COLO668 (cell line): ENCODE measurements at regions not wholly inside any gene's neighbourhood (a gene's known extent, or its start where the extent isn't known, plus 50 kb on each side); places are given as distances from the start of the nearest gene placed in this dataset.

Experiments used
- DNase-seq: peaks from one replicate; lab custom pipeline; 2025; ENCODE audit not compliant: unreplicated experiment; lab: John Stamatoyannopoulos, UW

DNA sequence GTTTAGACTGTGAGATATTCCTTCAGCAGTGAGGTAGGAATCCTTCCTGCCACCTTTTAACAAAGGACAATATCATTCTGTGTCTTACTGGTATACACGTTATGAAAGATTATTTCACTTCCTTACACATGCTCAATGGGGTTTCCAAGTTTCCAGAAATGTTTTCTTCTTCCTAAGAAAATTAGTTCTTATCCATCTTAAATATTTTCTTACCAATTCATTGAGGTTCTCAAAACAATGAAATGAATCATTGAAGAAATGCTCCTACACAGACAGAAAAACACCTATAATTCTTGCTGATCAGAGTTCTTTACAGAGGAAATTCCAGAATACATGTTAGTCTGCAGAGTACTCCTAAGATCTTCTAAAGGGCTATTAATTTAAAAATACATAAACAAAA, 51.4 kb upstream of the SEC61G start:
- DNase-seq, result no peak

DNA sequence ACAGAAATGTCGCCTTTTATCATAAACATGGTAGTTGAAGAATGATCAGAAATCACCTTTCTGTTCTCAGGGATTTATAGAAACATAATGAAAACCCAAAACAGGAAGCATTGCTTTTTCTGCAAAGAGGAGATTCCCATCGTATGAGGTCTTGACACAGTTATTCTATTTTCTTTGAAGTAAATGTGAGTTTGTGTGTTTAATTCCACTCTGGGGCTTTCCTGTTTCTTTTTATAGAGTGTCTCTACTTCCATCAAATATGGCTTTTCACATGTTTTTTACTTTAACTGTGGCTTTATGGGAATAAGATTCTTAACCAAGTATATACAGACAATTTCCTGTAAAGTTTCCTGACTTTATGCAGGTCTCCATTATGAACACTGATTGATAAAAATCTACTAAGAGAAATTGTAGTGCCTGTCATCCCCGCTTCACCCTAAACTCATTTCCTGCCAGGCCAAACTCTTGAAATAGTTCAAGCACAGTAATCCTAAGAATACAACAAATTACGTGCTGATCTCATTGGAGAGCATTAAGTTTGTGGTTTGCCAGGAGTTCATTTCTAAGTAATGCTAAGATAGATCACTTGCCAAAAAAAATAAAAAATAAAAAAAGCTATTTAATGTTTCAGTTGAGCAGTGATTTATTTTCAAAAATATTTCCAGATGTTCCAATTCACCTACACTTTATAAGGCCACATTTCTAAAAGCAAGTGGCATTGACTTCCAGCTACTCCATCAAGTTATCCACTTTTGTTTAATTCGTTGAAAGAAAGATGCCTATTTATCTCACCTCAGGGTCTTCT, 52.2 kb upstream of the SEC61G start:
- no peak for DNase-seq

DNA sequence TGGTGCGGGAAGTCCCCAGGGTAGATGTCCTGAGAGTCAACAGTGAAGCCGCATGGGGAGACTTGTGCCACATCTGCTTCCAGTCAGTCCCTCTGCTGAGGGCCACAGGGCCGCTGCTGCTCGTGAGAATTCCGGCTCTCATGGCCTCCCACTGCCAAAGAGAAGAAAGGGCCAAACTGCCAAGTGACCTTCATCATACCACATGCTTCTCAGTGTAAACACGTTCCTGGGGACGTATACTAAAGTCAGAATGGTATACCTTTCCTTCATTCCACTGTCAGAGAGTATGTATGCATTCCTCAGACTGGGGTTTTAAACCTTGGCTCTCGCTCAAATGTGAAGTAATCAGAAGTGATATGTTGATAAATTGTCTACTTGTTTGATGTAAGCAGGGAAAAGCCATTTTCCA, 52.8 kb upstream of the SEC61G start:
- no peak for DNase-seq

DNA sequence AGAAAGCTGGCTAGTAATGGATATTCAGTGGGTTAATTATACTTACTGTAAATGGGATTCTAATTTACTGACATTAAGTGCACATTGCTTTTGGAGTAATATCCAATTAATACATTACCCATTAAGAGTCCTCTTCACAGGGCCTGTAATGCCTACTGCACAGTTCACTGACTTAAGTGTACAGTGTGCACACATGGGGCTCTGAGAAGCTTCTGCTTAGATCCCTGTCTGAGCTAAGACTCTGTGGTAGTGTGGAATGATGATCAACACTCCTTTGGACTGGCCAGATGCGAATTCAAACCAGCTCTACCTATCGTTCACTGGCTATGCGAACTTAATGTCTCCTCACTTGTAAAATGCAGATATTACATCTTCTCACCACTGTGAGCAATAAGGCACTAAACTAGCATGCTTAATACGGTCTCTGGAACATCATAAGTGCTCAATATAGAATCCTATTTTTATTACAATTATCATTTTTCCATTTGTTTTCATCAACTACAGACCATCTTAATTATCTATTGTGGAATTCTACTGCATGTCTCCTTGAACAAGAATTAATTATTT, 53.8 kb upstream of the SEC61G start:
- no peak for DNase-seq

DNA sequence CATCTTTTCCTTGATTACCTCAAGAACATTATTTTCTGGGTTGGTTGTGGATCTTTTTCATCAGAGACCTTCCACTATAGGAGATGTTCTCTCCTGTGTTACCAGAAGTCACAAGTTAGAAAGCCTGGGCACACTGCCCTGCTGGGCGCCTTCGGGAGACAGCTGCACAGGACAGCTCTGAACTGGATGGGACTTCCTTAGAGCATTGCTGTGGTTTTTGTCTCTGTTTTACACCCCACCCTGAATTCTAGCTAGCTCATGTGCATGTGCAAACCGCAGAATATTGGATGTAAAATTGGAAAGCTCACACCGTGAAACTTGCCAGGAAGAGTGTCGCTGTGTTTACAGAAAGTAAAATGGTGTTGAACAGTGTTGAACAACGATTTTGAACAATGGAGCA, 54.4 kb upstream of the SEC61G start:
- no peak for DNase-seq

DNA sequence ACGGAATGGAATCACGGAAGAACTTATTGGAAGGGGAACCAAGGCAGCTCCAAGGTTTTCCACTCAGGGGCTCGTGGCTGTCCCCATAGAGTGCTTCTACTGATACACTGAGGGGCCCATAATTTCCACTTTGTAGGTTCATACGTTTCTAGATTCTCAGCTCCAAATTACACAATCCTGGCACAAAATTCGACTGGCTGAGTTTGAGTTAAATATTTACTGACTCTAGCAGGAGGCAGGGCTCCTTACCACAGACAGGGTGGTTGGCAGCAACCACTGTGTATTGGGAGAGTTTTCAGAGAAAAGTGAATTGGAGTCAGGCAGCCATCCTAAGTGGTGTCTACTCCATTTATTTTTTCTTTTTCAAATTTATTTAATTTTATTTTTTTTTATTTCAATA, 55.4 kb upstream of the SEC61G start:
- no peak for DNase-seq

DNA sequence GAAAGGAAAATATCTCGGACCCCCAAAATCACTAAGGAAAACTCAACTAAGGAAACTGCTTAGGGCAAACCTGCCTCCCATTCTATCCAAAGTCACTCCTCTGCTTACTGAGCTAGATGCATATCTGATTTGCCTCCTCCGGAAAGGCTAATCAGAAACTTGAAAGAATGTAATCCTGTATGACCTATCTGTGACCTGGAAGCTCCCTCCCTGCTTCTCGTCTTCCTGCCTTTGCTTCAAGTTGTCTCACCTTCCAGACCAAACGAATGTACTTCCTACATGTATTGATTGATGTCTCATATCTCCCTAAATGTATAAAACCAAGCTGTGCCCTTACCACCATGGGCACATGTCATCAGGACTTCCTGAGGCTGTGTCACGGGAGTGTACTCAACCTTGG, 58.1 kb upstream of the SEC61G start:
- no peak for DNase-seq

DNA sequence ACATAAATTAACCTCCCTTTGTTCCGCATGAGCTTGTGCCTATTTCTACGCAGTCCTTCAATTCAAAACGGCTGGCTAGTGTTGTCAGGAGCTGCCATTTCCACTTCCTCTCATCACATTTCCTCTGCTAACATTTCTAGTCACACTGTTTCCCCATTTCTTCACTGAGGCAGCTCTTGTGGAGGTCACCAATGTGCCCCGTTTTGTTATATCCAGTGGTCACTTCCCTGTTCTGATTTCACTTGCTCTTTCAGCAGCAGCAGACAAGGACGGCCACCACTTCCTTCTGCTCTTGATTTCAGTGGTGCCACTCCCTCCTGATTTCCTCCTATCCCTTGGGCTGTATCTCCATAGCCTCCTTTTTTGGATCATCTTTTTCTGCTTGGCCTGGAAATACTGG, 64.8 kb upstream of the SEC61G start:
- DNase-seq, result no peak

DNA sequence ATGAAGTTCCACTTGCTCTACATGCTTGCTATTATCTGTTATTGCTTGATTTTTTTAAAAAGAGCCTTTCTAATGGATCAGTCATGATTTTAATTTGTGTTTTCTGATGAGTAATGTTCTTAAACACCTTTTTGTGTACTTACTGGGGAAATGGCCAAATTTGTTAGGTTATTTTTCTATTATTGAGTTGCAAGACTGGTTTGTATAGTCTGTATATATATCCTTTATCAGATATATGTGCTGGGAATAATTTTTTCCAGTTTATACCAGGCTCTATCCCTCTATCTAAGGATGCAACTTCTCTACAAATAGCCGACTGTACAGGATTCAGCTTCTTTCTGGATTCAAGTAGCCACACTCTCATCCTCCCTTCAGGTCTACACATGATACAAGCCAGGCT, 65.6 kb upstream of the SEC61G start:
- no peak for DNase-seq

DNA sequence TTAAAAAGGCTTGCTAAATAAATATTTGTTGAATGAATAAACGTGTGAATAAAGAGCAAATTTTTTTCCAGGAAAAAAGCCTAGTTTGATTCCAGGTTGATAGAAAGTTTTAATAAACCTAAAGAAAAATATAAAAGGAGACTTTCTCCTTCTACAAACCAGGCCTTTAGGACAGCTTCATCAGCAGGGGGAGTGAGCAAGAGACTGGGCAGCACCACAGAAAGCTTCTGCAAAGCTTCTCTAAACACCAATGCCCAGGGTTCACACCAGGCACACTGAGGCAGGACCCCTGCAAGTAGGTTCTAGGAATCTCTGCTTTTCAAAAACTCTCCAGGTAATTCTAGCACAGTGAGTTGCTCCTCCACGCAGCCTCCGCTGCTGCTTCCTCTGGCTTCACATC, 66.4 kb upstream of the SEC61G start:
- no peak for DNase-seq

DNA sequence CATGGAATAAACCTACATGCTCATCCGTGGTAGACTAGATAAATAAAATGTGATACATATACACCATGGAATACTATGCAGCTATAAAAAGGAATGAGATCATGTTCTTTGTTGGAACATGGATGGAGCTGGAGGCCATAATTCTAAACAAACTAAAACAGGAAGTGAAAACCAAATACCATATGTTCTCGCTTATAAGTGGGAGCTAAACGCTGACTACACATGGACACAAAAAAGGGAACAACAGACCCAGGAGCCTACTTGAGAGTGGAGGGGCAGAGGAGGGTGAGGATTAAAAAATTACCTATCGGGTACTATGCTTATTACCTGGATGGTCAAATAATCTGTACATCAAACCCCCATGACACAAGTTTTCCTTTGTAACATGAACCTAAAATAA, 68.7 kb upstream of the SEC61G start:
- DNase-seq, result no peak

DNA sequence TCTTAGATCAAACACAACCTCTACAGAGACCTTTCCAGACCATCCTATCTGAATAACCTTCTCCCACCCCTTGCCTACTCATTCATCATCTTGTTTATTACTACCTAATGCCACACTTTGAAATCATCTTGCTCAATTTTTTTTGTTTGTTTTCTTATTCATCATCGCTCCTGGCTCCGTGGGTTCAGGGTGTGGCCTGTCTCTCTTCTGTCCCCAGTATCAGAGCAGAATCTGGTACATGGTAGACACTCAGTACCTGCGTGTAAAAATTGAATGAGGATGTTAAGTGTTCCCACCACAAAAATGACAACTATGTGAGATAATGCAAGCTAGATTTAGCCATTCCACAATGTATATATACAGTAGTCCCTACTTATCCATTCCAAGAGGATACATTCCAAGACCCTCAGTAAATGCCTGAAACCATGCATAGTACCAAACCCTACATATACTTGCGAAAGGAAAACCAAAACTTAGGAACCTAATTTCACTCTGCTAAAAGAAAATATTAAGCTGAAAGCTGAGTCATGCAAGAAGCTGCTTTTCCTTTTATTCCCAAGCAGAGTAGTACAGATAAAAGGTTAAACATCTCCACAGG, 72.1 kb upstream of the SEC61G start:
- no peak for DNase-seq

DNA sequence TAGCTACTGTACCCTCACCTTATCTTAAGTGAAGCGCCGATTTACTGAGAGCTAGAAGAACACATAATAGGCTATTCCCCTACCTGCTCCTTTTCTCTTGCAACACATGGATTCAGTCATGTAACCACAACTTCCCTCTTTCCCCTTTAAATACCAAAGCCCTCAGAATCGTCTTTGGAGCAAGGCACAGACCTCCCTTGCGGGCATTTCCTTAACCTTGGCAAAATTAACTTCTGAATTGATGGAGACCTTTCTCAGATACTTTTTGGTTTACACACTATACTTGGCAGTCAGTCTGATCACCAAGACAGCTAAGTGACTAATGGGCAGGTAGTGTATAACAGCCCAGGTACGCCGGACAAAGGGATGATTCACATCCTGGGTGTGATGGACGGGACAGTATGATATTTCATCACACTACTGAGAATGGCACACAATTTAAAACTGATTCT, 72.7 kb upstream of the SEC61G start:
- DNase-seq, result no peak

DNA sequence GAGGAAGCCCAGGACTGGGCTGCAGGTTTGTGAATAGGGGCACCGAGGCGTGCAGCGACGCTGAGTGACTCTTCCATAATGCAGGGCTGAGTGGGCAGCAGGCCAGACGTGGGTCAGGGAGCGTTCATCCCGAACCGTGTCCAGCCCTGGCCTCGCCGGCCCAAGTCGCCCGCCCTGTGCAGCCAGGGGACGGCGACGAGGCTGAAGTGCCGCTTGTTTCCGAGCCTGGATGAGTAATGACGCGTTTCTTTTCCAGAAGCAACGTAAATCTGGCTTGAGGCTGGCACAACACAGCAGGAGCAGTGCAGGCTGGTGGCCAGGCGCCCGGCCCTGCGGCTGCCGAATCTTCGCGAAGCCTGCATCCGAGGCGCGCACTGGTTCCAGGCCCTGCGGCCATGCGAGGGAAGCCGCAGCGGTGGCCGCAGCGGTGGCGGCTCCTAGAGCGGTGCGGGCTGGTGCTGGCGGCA, 74.0 kb upstream of the SEC61G start:
- no peak for DNase-seq

DNA sequence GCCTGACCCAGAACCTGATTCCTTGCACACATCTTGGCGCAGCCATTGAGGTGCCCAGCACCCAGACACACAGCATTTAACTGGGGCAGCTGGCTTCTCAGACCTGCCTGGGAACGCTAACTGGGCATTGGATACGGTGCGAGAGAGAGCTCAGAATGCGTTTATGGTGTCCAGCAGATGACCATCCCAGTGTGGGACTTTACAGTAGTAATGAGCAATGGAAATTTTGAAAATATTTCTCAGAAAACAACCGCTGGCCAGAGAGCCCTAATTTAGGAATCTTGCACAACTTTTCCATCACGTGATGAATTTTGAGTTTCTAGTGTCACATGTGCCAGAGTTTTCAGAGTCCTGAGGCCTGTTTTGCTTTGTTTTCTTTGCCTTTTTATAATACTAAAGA, 78.2 kb upstream of the SEC61G start:
- DNase-seq, result no peak

DNA sequence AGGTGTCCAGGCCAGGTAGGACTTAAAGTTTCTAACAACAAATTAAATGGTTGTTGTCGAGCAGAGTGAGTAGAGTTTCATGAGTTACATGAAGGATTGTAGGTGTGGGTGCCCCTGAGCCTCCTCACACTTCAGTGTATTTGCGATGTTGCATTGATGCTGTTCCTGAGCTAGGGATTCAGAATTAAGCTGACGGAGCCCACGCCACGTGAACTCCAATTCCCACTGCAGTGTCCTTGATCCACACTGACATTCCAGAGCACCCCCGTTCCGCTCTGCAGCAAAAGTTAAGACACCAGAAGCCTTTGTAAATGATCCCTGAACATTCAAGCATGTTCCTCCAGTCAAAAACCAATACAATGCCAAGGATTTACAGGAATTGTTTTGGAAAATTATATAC, 78.8 kb upstream of the SEC61G start:
- DNase-seq, result no peak

DNA sequence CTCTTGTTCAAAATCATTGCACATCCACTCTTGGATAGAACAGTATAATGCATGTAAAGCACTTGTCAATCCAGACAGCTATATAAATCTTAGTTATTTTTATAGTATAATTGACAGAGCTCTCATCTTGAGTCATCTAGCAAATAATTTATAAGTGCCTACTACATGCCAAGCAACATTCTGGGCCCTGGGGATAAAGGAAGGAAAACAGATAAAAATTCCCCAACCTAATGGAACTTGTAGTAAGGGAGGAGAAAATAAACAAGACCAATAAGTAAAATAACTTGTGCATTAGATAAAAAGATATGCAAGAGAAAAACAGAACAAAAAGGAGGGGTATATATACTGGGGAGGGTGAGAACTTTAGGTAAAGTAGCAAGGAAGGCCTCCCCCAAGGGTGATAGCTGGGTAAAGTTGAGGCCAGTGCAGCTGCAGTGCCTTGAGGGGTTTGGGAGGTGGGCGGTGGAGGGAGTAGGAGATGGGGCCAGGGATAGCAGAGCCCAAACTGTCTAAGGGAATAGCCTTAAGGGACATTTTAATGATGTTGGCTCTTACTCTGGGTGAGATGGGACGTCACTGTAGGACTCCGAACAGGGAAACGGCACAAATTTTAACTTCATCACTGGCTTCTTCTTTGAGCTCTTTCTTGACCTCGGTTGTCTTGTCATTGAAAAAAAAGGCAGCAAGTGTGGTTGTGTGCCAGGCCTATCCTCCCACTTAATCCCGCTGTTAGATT, 79.3 kb upstream of the SEC61G start:
- DNase-seq, result no peak

DNA sequence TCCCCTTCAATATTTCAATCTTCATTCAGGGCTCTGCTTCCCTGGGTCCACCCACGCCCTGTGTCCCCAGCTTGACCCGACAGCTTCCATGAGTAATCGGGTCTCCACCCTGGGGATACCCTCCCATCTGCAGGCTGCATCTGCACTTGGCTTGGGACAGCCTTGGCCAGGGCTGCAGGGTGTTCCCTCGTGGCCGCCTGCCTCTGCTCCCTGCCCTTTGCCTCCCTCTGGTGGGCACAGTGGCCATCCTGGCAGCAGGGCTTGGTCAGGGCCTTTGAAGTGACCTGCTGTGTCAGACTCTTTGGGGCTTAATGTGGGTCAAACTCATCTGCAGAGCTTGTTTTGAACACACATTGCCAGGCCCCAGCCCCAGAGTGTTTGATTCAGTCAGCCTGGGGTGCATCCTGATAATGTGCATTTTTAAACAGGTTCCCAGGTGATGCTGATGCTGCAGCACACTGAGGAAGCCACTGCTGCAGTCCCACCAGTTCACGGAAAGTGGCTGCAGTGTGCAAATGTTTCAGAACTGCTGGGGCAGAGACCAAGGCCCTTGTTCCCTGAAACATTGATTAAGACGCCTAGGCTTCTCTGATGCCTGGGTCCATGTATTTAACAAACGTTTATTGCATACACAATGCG, 80.7 kb upstream of the SEC61G start:
- DNase-seq, result peak; percentile 18

DNA sequence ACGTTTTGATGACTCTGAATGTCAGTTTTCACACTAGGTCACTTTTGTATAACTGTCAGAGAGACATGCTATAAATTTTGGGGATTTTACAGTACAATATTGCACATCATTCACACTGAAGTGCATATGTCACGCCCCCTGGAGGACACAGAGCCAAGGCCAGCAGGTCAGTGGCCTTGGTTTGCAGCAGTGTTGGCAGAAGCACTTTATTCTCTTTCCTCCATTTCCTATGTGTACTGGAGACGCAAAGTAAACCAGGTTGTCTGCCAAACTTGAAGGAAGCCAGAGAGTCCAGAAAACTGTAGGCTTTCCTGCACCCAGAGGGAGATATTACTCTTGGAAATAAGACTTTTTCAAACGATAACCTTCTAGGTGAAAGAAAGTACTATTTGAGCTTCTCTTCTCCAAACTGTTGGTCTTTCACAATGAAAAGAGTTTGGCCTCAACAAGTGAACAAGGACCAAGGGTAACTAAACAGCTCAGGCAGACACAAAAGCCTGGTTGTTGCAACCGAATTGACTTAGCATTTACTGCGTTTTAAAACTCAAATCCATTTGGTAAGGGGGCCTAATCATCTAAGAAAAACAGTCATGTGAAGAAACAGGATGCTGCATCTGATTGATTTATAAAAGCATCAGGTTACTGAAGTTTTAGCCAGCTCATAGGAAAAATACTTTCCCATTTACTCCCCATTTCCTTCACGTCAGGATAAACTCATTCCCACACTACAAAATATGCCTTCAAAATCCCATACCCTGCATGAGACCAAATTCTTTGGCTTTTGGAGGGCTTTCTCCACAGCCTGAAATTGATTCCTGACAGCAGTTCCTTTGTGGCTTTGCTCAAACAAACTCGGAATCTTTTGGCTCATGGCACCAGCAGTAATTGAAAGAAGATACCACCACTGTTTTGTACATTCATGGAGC, 83.0 kb upstream of the SEC61G start:
- DNase-seq, result no peak

DNA sequence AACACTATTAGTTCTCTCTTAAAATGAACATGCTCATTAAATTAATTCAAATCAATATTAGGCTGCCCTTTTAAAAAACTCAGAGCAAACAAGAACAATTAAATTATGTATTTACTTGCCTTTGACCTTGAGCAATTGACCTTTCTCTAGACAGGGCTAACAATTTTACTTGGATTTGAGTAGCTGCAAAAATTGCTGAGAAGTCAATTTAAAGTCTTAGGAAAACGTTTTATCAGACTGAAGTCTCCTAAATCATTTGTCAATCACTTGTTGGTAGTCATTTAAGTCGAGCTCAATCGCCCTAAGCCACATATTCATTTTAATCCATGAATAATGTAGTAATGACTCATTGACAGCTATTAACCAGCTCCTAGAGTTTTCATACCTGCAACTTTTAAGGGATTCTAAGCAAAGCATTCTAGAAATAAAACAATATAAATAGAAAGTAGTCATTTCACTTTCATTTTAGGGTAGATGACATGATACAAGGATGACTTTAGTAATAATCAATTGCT, 84.9 kb upstream of the SEC61G start:
- no peak for DNase-seq
